ENCODE measurements at regions not wholly inside any gene's neighbourhood (a gene's known extent, or its start where the extent isn't known, plus 50 kb on each side); places are given as distances from the start of the nearest gene placed in this dataset.

- Mint-ChIP-seq H3K27ac (no peak overlapping the region), H3K4me1 (ENCODE audit: low read depth) (no peaks in the 10 kb centered on the region), H3K9me3 (no peaks in the 10 kb centered on the region), H3K27me3 (no peaks in the 10 kb centered on the region), H3K4me3 (no peak overlapping the region), H3K36me3 (ENCODE audit: low read depth) (no peaks in the 10 kb centered on the region)
These were observed 507.4 kb downstream of the RASEF start for GRCh38 chr9:82555431-82556051.

DNA sequence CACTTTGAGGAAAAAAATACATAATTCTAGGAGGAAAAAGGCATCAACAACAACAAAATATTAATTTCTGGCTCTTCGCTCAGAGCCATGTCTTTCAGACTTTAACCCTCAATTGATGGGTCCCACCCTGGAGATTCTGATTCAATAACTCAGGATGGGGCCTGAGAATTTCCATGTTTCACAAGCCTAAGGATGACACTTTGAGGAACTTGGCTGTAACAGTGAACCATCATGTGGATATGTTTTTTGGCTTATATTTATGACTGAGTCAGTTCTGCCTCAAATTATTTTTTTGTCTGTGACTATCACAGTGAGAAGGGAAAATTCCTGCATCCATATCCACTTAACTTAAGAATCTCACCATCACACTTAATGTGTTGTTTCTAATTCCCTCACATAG lies 504.6 kb downstream of the RASEF start:
- Mint-ChIP-seq H3K36me3 (ENCODE audit: low read depth) (no peaks in the 10 kb centered on the region), H3K9me3 (no peaks in the 10 kb centered on the region), H3K27ac (no peak overlapping the region), H3K4me3 (no peak overlapping the region), H3K4me1 (ENCODE audit: low read depth) (no peaks in the 10 kb centered on the region), H3K27me3 (no peaks in the 10 kb centered on the region)

- no peaks in the 10 kb centered on the region for H3K36me3 Mint-ChIP-seq (ENCODE audit: low read depth)
These were observed 503.9 kb downstream of the RASEF start for GRCh38 chr9:82558855-82559630.

DNA sequence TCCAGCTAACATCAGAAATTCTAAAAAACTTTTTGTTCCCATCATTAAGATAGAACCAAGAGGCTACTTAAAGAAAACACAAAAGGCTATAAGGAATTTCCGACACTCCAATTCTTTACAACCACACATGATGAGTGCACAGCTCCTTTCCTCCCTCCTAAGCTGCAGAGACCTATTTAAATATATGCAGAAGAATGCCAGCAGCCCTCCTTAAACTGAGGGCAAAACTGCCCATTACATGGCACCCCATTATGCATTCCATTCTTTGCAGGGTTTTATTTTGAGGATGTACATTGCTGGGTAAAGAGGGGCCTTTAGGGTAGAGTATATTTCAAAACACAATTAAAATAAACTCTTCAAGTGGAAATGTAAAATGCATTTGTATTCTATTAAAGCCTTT lies 502.9 kb downstream of the RASEF start:
- Mint-ChIP-seq H3K27me3 (no peaks in the 10 kb centered on the region), H3K9me3 (no peaks in the 10 kb centered on the region), H3K27ac (no peak overlapping the region), H3K4me1 (ENCODE audit: low read depth) (no peaks in the 10 kb centered on the region), H3K36me3 (ENCODE audit: low read depth) (no peaks in the 10 kb centered on the region), H3K4me3 (no peak overlapping the region)

More at GRCh38 chr9:82558855-82559630, 503.9 kb downstream of the RASEF start:
- Mint-ChIP-seq H3K4me3 (no peak overlapping the region), H3K27ac (no peak overlapping the region), H3K27me3 (no peaks in the 10 kb centered on the region), H3K4me1 (ENCODE audit: low read depth) (no peaks in the 10 kb centered on the region), H3K9me3 (no peaks in the 10 kb centered on the region)

GRCh38 chr9:82560457-82560904 lies 502.5 kb downstream of the RASEF start:
- no peaks in the 10 kb centered on the region for H3K4me1 Mint-ChIP-seq (ENCODE audit: low read depth)
- no peaks in the 10 kb centered on the region for H3K36me3 Mint-ChIP-seq (ENCODE audit: low read depth)
- H3K9me3 Mint-ChIP-seq: no peaks in the 10 kb centered on the region
- no peak overlapping the region for H3K4me3 Mint-ChIP-seq
- H3K27me3 Mint-ChIP-seq: no peaks in the 10 kb centered on the region
- H3K27ac Mint-ChIP-seq: no peak overlapping the region

DNA sequence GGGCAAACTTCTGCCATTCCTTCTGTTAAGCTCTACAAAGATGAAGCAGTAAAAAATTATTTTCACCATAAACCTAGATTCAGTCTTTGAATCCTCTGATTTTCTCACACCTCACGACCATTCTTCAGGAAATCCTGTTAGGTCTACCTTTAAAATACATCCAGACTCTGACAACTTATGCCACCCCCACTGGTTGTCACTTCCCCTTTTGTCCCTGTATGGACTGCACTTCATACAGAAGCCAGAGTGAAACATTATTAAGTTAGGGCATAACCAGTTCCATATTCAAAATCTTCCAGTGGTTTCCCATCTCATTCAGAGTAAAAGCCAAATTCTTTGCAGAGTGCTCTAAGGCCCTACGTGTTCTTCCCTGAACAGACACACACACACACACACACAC lies 499.8 kb downstream of the RASEF start:
- no peaks in the 10 kb centered on the region for H3K4me1 Mint-ChIP-seq (ENCODE audit: low read depth)
- H3K36me3 Mint-ChIP-seq (ENCODE audit: low read depth): no peaks in the 10 kb centered on the region
- H3K27ac Mint-ChIP-seq: no peak overlapping the region
- H3K4me3 Mint-ChIP-seq: no peak overlapping the region
- H3K9me3 Mint-ChIP-seq: peaks cover 3% of the 10 kb centered on the region
- H3K27me3 Mint-ChIP-seq: no peaks in the 10 kb centered on the region

DNA sequence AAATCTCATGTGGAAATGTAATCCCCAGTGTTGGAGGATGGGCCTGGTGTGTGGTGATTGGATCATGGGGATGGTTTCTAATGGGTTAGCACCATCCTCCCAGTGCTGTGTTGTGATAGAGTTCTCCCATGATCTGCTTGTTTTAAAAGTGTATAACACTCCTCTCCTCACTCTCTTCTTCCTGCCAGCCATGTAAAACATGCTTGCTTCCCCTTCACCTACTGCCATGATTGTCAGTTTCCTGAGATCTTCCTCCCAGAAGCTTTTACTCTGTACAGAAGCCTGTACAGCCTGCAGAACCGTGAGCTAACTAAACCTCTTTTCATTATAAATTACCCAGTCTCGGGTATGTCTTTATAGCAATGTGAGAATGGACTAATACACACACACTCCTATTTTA lies 499.1 kb downstream of the RASEF start:
- no peaks in the 10 kb centered on the region for H3K27me3 Mint-ChIP-seq
- H3K9me3 Mint-ChIP-seq: peaks cover 5% of the 10 kb centered on the region
- no peaks in the 10 kb centered on the region for H3K4me1 Mint-ChIP-seq (ENCODE audit: low read depth)
- H3K36me3 Mint-ChIP-seq (ENCODE audit: low read depth): no peaks in the 10 kb centered on the region
- no peak overlapping the region for H3K27ac Mint-ChIP-seq
- no peak overlapping the region for H3K4me3 Mint-ChIP-seq

GRCh38 chr9:82565188-82565969 lies 497.6 kb downstream of the RASEF start:
- Mint-ChIP-seq H3K4me1 (ENCODE audit: low read depth) (no peaks in the 10 kb centered on the region), H3K9me3 (peaks cover 5% of the 10 kb centered on the region), H3K27me3 (no peaks in the 10 kb centered on the region), H3K4me3 (no peak overlapping the region), H3K27ac (no peak overlapping the region), H3K36me3 (ENCODE audit: low read depth) (no peaks in the 10 kb centered on the region)

DNA sequence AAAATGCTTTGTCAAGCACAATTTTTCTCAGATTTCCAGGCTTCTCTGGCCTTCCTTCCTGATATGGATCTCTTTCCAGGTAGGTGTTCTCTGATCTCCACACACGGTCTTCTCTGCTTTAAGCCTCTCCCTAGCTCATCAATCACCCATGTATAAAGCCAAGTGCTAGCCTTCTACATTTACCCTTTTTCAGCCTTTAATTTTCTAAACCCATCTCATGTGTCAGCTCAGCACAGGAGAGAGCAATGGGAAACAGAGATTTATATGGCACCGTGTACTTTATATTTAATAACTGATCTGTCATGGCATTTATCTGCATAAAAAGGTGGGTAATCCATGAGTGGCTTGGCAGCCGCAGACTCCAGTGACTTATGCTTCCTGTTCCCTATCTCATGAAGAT lies 495.0 kb downstream of the RASEF start:
- Mint-ChIP-seq H3K27me3 (no peaks in the 10 kb centered on the region), H3K4me3 (no peak overlapping the region), H3K4me1 (ENCODE audit: low read depth) (no peaks in the 10 kb centered on the region), H3K9me3 (peaks cover 6% of the 10 kb centered on the region), H3K36me3 (ENCODE audit: low read depth) (no peaks in the 10 kb centered on the region), H3K27ac (no peak overlapping the region)

GRCh38 chr9:82570226-82570625 lies 492.7 kb downstream of the RASEF start:
- Mint-ChIP-seq H3K36me3 (ENCODE audit: low read depth) (no peaks in the 10 kb centered on the region), H3K4me1 (ENCODE audit: low read depth) (no peaks in the 10 kb centered on the region), H3K4me3 (no peak overlapping the region), H3K27ac (no peak overlapping the region), H3K9me3 (peaks cover 22% of the 10 kb centered on the region), H3K27me3 (no peaks in the 10 kb centered on the region)

DNA sequence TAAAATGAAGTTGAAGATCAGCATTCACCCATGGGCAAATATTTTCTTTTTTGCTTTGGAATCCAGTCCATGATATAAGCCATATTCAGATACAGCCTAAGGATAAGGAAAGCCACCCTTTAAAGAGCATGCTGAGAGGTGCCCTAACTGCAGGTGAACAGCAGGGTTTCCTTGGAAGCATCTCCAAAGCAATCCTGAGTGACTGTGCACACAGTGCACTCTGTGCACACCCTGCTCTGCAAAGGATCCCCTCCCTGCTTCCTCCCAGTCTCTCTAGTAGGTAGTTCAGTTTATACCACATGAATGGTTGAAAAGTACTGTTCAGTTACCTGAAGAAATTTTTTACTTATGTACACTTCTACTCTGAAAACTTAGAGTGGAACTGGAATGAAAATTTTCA lies 491.4 kb downstream of the RASEF start:
- Mint-ChIP-seq H3K27ac (no peak overlapping the region), H3K36me3 (ENCODE audit: low read depth) (no peaks in the 10 kb centered on the region), H3K9me3 (peaks cover 22% of the 10 kb centered on the region), H3K4me1 (ENCODE audit: low read depth) (no peaks in the 10 kb centered on the region), H3K27me3 (no peaks in the 10 kb centered on the region), H3K4me3 (no peak overlapping the region)

- no peaks in the 10 kb centered on the region for H3K4me1 Mint-ChIP-seq (ENCODE audit: low read depth)
- no peak overlapping the region for H3K4me3 Mint-ChIP-seq
- H3K27me3 Mint-ChIP-seq: no peaks in the 10 kb centered on the region
- no peak overlapping the region for H3K27ac Mint-ChIP-seq
- H3K36me3 Mint-ChIP-seq (ENCODE audit: low read depth): no peaks in the 10 kb centered on the region
- H3K9me3 Mint-ChIP-seq: peaks cover 22% of the 10 kb centered on the region
These were observed 490.8 kb downstream of the RASEF start for GRCh38 chr9:82572146-82572545.

DNA sequence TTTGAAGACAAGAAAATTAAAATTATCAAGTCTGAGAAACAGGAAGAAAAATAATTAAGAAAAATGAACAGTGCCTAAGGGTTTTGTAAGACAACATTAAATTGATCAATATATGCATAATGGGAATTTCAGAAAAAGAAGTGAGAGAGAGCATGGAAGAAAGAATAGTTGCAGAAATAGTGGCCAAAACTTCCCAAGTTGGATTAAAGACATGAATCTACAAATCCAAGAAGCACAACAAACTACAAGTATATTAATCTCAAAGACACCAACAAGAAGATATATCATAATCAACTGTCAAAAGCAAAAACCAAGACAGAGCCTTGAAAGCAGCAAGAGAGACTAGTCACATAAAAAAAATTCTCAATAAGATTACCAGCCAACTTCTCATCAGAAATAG lies 488.0 kb downstream of the RASEF start:
- Mint-ChIP-seq H3K4me1 (ENCODE audit: low read depth) (no peaks in the 10 kb centered on the region), H3K4me3 (no peak overlapping the region), H3K9me3 (peaks cover 20% of the 10 kb centered on the region), H3K27me3 (no peaks in the 10 kb centered on the region), H3K36me3 (ENCODE audit: low read depth) (no peaks in the 10 kb centered on the region), H3K27ac (no peak overlapping the region)

GRCh38 chr9:82580921-82581320 lies 482.0 kb downstream of the RASEF start:
- no peak overlapping the region for H3K4me3 Mint-ChIP-seq
- H3K4me1 Mint-ChIP-seq (ENCODE audit: low read depth): no peaks in the 10 kb centered on the region
- H3K27ac Mint-ChIP-seq: no peak overlapping the region
- H3K27me3 Mint-ChIP-seq: no peaks in the 10 kb centered on the region
- peaks cover 3% of the 10 kb centered on the region for H3K9me3 Mint-ChIP-seq
- H3K36me3 Mint-ChIP-seq (ENCODE audit: low read depth): no peaks in the 10 kb centered on the region

DNA sequence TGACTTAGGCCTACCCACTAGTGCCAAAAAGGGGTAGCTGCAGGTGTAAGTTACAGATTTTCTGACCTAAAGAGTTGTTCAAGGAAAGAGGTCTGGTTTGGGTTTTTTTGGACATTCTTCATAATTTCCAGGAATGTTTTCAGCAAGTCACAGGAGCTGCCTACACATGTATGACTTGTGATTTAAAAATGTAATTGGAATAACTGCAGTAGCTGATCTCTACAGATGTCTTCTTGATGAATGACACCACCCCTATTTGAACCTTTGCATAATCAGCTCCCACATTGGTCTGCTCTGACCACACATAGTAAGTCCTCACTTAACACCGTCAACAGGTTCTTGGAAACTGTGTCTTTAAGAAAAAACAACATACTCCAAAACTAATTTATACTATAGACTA lies 481.4 kb downstream of the RASEF start:
- no peaks in the 10 kb centered on the region for H3K36me3 Mint-ChIP-seq (ENCODE audit: low read depth)
- no peak overlapping the region for H3K4me3 Mint-ChIP-seq
- peaks cover 4% of the 10 kb centered on the region for H3K9me3 Mint-ChIP-seq
- H3K4me1 Mint-ChIP-seq (ENCODE audit: low read depth): no peaks in the 10 kb centered on the region
- H3K27me3 Mint-ChIP-seq: no peaks in the 10 kb centered on the region
- no peak overlapping the region for H3K27ac Mint-ChIP-seq
